GM18907 (cell line): ENCODE measurements at regions not wholly inside any gene's neighbourhood (a gene's known extent, or its start where the extent isn't known, plus 50 kb on each side); places are given as distances from the start of the nearest gene placed in this dataset.

Experiments used
- ATAC-seq: cut with Tn5 transposase; IDR thresholded peaks from one replicate; pipeline ENCODE4 v1.9.1; 2021; ENCODE audit warnings: mild to moderate bottlenecking, moderate library complexity; ENCODE audit not compliant: unreplicated experiment

- ATAC-seq: no peak
Observed at GRCh38 chr2:9106338-9107167, 100.1 kb upstream of the ASAP2 start.

- no peak for ATAC-seq
Observed at GRCh38 chr2:9105601-9106337, 100.8 kb upstream of the ASAP2 start.

- no peak for ATAC-seq
Observed at GRCh38 chr2:9103663-9104277, 100.3 kb upstream of the MBOAT2 start.

GRCh38 chr2:9102861-9103662 is 99.6 kb upstream of the MBOAT2 start:
- ATAC-seq: no peak

GRCh38 chr2:9101763-9102425 is 98.4 kb upstream of the MBOAT2 start:
- ATAC-seq: no peak

GRCh38 chr2:9100080-9100876 is 96.8 kb upstream of the MBOAT2 start:
- ATAC-seq: peak; percentile 58

GRCh38 chr2:9099341-9099751 is 95.9 kb upstream of the MBOAT2 start:
- ATAC-seq: peak; percentile 67

- no peak for ATAC-seq
Observed at GRCh38 chr2:9097892-9098291, 94.4 kb upstream of the MBOAT2 start.

- no peak for ATAC-seq
Observed at GRCh38 chr2:9097239-9097638, 93.8 kb upstream of the MBOAT2 start.

- ATAC-seq: no peak
Observed at GRCh38 chr2:9096761-9097160, 93.3 kb upstream of the MBOAT2 start.

GRCh38 chr2:9095690-9096089 is 92.2 kb upstream of the MBOAT2 start:
- no peak for ATAC-seq

- no peak for ATAC-seq
Observed at GRCh38 chr2:9095226-9095625, 91.7 kb upstream of the MBOAT2 start.

GRCh38 chr2:9094117-9094516 is 90.6 kb upstream of the MBOAT2 start:
- ATAC-seq: no peak

- ATAC-seq: no peak
Observed at GRCh38 chr2:9093324-9093723, 89.8 kb upstream of the MBOAT2 start.

- peak; percentile 90 for ATAC-seq
Observed at GRCh38 chr2:9092383-9093282, 89.1 kb upstream of the MBOAT2 start.

GRCh38 chr2:9091811-9092210 is 88.3 kb upstream of the MBOAT2 start:
- no peak for ATAC-seq

- no peak for ATAC-seq
Observed at GRCh38 chr2:9089831-9090230, 86.3 kb upstream of the MBOAT2 start.

- ATAC-seq: no peak
Observed at GRCh38 chr2:9087121-9087681, 83.7 kb upstream of the MBOAT2 start.
